Hematopoietic multipotent progenitor cell treated with erythropoietin and hydrocortisone succinate and interleukin-3 and kit ligand, for 17 days (in vitro differentiated cells): ENCODE measurements at regions not wholly inside any gene's neighbourhood (a gene's known extent, or its start where the extent isn't known, plus 50 kb on each side); places are given as distances from the start of the nearest gene placed in this dataset.
"Not testable (repeated sequence)": the region's sequence is repeated elsewhere in the genome, so short reads cannot be mapped to it uniquely, and the experiment has no call there.

Experiments used
- DNase-seq: peaks from one replicate; pipeline ENCODE4 v3.0.0-alpha.2; 2015; ENCODE audit warnings: low spot score

- no peak for DNase-seq
Measured at GRCh38 chr18:34942276-34942675, 98.9 kb upstream of the MAPRE2 start.

GRCh38 chr18:34942975-34943374, 98.2 kb upstream of the MAPRE2 start:
- no peak for DNase-seq

GRCh38 chr18:34943587-34943986, 97.6 kb upstream of the MAPRE2 start:
- DNase-seq: no peak

GRCh38 chr18:34947711-34948125, 93.5 kb upstream of the MAPRE2 start:
- no peak for DNase-seq

- DNase-seq: no peak
Measured at GRCh38 chr18:34951625-34952379, 89.4 kb upstream of the MAPRE2 start.

- DNase-seq: no peak
Measured at GRCh38 chr18:34953212-34953611, 88.0 kb upstream of the MAPRE2 start.

- not testable (repeated sequence) for DNase-seq
Measured at GRCh38 chr18:34955494-34955893, 85.7 kb upstream of the MAPRE2 start.

GRCh38 chr18:34956663-34957062, 84.5 kb upstream of the MAPRE2 start:
- DNase-seq: no peak

GRCh38 chr18:34957119-34957863, 83.9 kb upstream of the MAPRE2 start:
- DNase-seq: no peak

- DNase-seq: no peak
Measured at GRCh38 chr18:34957864-34958259, 83.4 kb upstream of the MAPRE2 start.

- DNase-seq: no peak
Measured at GRCh38 chr18:34959211-34959829, 81.9 kb upstream of the MAPRE2 start.

- DNase-seq: no peak
Measured at GRCh38 chr18:34959989-34960388, 81.2 kb upstream of the MAPRE2 start.

- DNase-seq: no peak
Measured at GRCh38 chr18:34965108-34965507, 76.1 kb upstream of the MAPRE2 start.

GRCh38 chr18:34965566-34965965, 75.6 kb upstream of the MAPRE2 start:
- DNase-seq: no peak

GRCh38 chr18:34970106-34970505, 71.1 kb upstream of the MAPRE2 start:
- DNase-seq: no peak

- no peak for DNase-seq
Measured at GRCh38 chr18:34971313-34971712, 69.9 kb upstream of the MAPRE2 start.

GRCh38 chr18:34972765-34973414, 68.3 kb upstream of the MAPRE2 start:
- no peak for DNase-seq

GRCh38 chr18:34976123-34976522, 65.1 kb upstream of the MAPRE2 start:
- no peak for DNase-seq

GRCh38 chr18:34976534-34976898, 64.7 kb upstream of the MAPRE2 start:
- DNase-seq: no peak

- peak; percentile 16 for DNase-seq
Measured at GRCh38 chr18:34976899-34977837, 64.0 kb upstream of the MAPRE2 start.

GRCh38 chr18:34977838-34978532, 63.2 kb upstream of the MAPRE2 start:
- no peak for DNase-seq
